LoVo (cell line): ENCODE measurements at regions not wholly inside any gene's neighbourhood (a gene's known extent, or its start where the extent isn't known, plus 50 kb on each side); places are given as distances from the start of the nearest gene placed in this dataset.

ENCODE experiments used
- DNase-seq: peaks from one replicate; pipeline ENCODE4 v3.0.0-alpha.2; 2016; ENCODE audit warnings: low spot score

DNA sequence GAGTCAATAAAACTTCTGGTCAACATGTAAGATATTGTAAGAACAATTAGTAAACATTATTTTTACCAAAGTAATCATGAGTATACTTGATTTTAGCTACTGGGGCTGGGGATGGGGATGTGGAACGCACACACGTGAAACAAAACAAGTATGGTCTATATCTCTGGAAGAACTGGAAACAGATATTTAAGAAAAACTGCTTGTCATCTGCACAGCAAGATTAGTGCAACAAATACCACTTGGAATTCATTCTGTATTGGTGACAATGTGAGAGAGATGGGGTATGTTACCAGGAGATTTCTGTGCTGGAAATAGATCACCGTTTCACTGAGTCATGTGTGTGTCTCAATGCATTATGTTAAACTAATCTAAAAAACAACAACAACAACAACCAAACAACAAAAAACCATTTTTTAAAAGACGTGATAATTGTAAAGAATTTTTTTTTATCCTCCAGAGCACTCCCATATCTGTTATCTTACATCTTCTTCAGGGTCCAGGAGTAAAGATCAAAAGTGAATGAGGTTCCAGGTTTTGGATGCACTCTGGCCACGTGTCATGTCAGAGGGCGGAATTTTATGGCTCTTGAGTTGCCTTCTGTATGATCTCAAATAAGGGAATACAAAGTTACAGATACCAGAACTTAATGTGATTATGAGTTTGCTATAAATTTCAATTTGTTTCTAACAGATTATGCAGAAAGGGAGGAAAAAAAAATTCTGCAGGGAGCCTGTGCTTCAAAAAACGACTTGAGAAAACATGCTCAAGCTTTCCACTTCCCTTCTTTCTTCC lies 153.0 kb downstream of the BBOX1 start:
- no peak for DNase-seq

DNA sequence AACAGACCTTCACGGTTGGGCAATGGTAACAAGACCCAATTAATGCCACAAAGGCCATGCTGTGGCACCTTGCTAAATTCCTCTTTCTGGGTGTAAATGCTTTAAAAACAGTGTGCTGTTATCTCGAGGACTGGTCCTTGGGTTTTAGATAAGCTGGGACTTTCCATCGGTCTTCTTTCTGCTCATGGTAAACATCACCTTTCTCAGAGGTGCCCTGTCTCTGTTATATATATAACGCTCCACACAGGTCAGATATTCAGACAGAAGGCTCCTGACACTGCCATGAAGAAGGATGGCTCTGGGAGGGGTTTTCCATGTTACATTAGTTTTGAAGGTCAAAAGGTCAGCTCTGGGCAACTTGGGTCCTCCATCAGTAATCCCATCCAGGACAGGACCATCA lies 151.6 kb downstream of the BBOX1 start:
- no peak for DNase-seq

DNA sequence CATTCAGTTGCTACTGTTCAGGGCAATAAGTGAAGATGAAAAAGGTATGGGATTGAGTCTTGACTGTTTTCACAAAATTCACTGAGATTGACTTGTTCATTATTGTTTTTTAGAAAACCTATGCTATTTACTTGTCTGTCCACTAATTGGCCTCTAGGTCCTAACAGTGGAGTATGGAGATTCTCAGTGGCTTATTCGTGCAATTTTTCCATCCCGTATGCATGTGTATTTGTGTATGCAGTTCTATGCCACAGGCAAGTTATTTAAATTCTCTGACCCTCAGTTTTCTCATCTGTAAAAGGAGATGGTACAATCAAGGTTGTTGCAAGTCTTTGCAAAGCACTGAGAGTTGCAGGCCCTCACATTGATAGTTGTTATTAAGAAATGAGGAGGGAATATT lies 151.0 kb downstream of the BBOX1 start:
- no peak for DNase-seq

DNA sequence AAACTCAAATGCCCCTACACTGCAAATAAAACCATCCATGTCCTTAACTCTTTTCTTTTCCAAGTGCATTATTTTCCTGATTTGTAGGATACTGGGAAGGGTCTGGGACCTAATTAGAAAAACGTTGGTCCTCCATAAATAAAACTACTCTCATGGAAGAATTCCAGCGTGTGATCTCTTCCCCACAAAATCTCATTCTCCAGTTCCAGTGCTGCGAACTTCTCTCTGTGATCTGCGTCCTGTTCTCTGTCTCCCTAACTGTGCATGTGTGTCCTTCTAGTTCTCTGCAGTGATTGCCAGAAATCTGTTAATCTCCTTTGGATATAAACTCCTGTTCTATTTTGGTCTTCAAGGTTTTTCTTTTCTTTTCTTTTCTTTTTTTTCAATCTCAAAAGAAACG lies 148.1 kb downstream of the BBOX1 start:
- DNase-seq = no peak

DNA sequence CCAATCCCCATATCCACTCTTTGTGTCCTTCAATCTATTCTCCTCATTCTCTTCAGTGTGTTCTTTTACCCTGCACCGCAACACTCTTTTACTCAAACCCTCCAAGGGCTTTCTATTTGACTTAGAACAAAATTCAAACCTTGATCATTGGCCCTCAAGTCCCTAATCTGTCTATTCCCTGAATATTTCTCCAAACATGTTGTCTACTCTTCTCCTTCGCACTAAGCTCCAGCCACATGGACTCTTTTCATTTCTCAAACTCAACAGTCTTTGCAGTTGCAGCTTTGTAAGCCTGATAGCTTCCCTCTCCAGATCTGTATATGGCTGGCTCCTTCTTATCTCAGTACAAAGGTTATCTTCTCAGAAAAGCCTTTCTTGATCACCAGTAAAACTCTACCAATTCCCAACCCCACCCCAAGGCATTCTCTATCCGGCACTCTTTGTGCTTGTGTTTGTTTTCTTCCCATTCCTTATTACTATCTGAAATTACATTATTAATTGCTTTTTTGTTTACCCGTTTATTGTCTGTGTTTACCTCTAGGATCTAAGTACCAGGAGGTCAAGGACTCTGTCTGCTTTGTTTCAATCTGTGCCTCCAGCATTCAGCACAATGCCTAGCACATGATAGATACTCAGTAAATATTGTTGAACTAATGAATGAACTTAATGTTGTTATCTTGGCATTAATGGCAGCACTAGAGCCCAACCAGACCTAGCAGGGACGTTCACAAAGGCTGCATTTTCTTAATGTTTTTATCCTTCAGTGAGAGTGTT lies 147.4 kb downstream of the BBOX1 start:
- DNase-seq = peak; percentile 60

DNA sequence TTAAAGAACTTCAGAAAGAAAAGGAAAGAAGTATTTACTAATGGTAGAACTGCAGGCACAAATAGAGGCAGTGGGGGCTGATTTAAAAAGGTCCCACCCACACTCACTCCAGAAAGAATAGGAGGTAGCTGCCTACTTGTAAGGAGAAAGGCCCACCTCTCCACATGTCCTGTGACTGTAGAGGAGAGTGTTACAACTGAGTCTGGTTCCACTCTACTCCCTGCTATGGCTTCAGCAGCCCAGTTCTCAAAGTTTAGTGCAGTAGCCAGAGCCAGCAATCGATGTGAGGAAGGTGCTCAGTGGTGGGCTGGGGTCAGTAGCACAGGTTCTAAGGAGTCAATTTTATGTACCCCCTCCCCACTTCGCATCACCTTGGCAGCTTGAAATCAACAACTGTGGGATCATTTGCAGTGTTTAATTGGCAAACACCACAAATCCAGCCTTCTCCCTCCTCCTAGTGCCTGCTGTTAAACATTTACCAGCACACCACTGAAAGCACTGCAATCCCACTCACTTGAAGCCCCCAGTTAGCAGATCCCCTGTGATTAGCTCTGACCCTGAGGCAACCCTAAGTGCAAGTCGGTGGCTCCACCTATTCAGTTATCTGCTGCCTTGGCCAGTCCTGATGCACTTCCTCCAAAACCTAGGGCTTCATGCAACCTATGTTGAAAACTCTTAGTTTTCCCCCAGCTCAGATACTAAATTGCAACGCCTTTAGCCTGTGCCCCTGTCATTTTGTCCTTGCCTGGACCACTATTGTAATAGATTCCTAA lies 146.6 kb downstream of the BBOX1 start:
- DNase-seq = no peak

DNA sequence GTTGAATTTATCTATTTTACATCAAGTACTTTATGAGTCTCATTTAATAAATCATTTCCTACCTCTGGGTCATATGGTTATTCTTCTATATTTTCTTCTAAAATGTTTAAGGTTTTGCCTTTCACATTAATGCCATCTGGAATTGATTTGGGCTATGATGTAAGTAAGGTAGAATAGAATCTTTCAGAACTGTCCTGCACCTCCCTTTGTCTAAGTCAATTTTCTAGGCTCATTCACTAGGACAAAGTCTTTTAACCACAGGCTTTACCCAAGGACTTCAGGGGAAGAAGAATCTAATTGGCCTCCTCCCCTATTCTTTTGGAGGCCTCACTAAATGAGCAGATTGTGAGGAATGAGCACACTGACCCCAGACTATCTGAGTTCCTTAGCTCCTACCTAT lies 146.0 kb downstream of the BBOX1 start:
- DNase-seq = no peak

DNA sequence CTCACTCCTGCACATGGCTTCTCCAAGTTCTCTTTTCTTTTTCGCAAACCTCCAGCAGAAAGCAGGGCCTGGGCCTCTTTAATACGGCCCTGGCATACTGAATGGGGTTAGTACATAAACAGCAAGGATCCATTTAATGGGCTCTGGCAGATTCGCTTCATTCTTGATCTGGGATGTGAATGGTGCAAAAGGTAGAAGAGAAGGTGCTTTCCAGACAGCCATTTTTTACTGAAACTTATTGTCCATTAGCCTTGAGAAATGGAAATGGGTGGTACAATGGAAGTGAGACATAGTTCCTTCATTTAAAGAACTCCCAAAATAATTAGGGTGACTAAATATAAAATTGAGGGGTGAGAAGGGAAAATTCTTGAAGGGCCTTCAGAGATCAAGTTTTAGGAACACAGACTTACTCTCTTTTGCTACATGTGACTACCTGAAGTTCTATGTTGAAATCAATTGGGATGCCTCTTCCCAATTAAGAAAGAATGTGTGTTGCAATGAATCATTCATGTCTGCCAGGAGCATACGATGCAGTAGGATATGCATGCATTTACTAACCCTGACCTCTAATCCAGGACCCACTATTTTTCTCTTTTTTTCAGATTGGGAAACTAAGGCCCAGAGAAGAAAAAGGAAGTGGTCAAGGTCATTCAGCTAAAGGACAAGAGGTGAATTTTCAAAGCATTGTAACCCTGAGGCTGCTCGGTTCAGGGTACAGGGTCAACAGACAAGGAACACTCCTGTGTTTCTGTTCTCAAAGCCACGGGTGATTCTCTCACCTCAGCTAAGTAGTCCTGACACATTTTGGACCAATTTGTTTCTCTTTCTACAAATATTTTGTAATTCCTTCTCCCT lies 144.1 kb downstream of the BBOX1 start:
- DNase-seq = no peak

DNA sequence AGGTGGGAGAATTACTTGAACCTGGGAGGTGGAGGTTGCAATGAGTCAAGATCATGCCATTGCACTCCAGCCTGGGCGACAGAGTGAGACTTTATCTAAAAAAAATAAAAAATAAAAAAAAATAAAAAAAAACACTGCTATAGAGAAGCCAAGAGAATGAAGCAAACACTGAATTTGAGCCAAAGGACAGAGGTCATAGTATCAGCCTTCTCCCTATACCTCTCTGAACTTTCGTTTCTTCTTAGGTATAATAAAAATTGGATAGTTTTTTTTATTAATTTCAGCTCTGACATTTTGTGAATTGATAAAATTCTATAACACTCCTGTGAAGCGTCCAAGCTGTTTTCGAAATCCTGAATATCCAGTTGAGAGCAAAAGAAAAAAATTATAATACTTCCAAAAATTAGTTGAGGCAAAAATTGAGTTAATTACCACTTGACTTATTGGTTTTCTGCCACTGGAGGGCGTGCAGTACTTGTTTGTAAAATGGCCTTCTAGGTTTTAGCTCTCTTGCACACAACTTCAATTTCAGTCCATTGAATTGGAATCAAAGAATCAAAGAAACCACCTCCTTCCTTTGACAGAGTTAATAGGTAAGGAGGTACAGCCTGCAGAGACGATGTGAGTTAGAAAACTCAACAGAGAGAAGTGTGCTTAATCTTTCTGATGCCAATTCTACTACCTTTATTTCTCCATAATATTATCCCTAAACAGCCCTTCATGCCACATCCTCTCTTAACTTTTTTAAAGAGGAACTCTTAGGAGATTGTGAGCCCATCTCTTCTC lies 143.2 kb downstream of the BBOX1 start:
- peak; percentile 53 for DNase-seq

DNA sequence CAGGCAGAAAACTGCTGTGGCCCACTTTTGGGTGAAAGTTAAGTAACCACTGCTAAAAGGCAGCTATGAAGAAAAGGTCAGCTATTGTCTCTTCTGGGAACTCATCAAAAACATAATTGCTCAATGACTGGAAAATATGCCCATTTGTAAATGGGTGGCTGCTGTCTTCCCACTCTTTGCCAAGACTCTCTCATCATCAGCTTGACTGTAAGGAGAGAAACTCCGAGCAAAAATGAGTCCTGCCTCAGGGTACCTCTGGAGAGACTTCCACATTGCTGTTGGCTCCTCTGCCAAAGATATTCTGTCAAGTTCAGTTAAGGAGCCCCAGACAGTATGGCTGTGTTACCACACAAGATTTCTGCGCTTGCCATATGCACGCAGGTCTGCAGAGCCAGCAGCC lies 138.7 kb downstream of the BBOX1 start:
- DNase-seq = no peak

DNA sequence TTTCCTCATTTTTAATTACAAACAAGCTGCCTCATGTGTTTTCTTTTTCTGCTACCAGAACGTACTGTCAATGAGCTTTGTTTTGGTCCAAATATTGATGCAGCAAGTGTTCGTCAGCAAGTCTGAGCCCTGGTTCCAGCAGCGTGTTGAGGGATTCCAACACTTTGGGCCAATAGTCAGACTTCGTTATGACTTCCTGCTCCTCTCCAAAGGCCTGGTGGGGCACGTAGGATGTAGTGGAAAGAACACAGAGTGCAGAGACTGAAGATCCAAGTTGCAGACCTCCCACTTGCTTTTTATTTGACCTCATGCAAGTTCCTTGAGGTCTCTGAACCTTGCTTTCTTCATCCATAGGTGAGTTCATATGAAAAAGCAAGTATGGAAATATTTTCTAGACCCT lies 138.2 kb downstream of the BBOX1 start:
- no peak for DNase-seq
